HL-60 (cell line): ENCODE measurements at regions not wholly inside any gene's neighbourhood (a gene's known extent, or its start where the extent isn't known, plus 50 kb on each side); places are given as distances from the start of the nearest gene placed in this dataset.

ENCODE experiments used
- DNase-seq, 2 experiments: peaks; one replicate each; pipeline ENCODE4 v3.0.0-alpha.2; 2010 to 2020; ENCODE audit warnings: low read depth in 1 of 2, low spot score in 1 of 2
- H3K27ac ChIP-seq: fragments of 250-450 bp; sonication (Bioruptor Pico); replicated peaks from 2 replicates; pipeline ENCODE4 v1.5.1; 2020; ENCODE audit warnings: mild to moderate bottlenecking, moderate library complexity
- H3K27me3 ChIP-seq: fragments of 250-450 bp; sonication (Bioruptor Pico); 2 replicates; pipeline ENCODE4 v1.5.1; 2021; ENCODE audit warnings: mild to moderate bottlenecking, moderate library complexity; ENCODE audit not compliant: insufficient read depth, poor library complexity, severe bottlenecking
- H3K4me3 ChIP-seq: replicated peaks from 2 replicates; pipeline ENCODE4 v1.5.1; 2011; ENCODE audit warnings: mild to moderate bottlenecking, control low read depth, low read length; ENCODE audit not compliant: insufficient read depth
- CTCF ChIP-seq: IDR thresholded peaks from one replicate; pipeline ENCODE4 v1.5.1; 2011; ENCODE audit warnings: low read length, control low read depth, inconsistent platforms; ENCODE audit not compliant: insufficient read depth
- GABPA ChIP-seq: IDR thresholded peaks from 2 replicates; pipeline ENCODE4 v1.6.1; 2012; ENCODE audit warnings: low read depth
- POLR2AphosphoS5 ChIP-seq: IDR thresholded peaks from 2 replicates; pipeline ENCODE4 v1.6.1; 2012; ENCODE audit warnings: low read depth
- SPI1 ChIP-seq: IDR thresholded peaks from 2 replicates; pipeline ENCODE4 v1.6.1; 2012; ENCODE audit warnings: low read depth, mild to moderate bottlenecking, borderline replicate concordance
- TF ChIP-seq, protein P1 (sequence below): IDR thresholded peaks from 2 replicates; pipeline ENCODE4 v1.6.1; 2012; ENCODE audit warnings: low read depth; ENCODE audit not compliant: insufficient replicate concordance

DNA sequence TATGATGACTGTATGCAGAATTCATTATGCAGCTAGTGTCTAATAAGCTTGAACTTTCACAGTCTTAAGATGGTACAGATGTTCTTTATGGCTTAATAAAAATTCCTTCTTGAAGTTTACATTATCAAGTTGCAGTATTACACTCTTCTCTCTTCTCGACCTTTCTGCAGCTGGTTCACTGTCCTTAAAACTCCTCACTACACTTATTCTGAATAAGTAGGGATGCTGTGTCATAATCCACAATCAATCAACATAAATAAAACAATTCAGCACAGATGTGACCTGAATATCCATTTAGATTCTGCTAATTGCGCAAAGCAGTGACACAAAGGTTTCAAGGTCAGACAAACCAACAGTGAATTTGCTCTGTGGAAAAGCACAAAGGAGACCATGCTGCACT, 356.8 kb downstream of the SUCLG1 start:
- TF ChIP-seq SPI1 (no peak), POLR2AphosphoS5 (no peak), GABPA (no peak), CTCF (no peak)
- TF ChIP-seq, protein P1, sequence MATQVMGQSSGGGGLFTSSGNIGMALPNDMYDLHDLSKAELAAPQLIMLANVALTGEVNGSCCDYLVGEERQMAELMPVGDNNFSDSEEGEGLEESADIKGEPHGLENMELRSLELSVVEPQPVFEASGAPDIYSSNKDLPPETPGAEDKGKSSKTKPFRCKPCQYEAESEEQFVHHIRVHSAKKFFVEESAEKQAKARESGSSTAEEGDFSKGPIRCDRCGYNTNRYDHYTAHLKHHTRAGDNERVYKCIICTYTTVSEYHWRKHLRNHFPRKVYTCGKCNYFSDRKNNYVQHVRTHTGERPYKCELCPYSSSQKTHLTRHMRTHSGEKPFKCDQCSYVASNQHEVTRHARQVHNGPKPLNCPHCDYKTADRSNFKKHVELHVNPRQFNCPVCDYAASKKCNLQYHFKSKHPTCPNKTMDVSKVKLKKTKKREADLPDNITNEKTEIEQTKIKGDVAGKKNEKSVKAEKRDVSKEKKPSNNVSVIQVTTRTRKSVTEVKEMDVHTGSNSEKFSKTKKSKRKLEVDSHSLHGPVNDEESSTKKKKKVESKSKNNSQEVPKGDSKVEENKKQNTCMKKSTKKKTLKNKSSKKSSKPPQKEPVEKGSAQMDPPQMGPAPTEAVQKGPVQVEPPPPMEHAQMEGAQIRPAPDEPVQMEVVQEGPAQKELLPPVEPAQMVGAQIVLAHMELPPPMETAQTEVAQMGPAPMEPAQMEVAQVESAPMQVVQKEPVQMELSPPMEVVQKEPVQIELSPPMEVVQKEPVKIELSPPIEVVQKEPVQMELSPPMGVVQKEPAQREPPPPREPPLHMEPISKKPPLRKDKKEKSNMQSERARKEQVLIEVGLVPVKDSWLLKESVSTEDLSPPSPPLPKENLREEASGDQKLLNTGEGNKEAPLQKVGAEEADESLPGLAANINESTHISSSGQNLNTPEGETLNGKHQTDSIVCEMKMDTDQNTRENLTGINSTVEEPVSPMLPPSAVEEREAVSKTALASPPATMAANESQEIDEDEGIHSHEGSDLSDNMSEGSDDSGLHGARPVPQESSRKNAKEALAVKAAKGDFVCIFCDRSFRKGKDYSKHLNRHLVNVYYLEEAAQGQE = no peak
- DNase-seq = no peak
- Histone ChIP-seq H3K27me3 (no peaks in the 10 kb centered on the region), H3K4me3 (no peak overlapping the region), H3K27ac (no peak overlapping the region)

DNA sequence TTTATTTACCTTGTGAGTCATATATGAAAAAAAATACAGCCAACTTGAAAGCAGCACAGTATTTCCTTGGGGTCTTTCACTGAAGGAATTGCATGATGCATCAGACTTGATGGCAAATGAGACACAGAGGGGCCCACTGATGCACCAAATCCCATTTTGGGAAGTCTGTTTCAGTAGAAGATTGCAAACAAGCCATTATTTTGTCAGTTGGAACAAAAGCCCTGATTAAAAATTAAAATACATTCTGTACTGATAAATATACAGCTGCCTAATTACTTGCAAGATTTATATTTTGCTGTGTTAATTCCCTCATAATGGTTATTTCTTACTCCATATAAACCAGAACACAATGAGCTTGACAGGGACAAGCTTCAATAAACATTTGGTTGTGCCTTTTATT, 370.4 kb downstream of the SUCLG1 start:
- no peak overlapping the region for H3K4me3 ChIP-seq
- DNase-seq = no peak
- no peaks in the 10 kb centered on the region for H3K27me3 ChIP-seq
- no peak for TF ChIP-seq SPI1
- no peak for TF ChIP-seq CTCF
- no peak for TF ChIP-seq POLR2AphosphoS5
- TF ChIP-seq GABPA = no peak
- TF ChIP-seq, protein P1 = no peak
- no peak overlapping the region for H3K27ac ChIP-seq

- H3K4me3 ChIP-seq = no peak overlapping the region
- no peaks in the 10 kb centered on the region for H3K27me3 ChIP-seq
- TF ChIP-seq GABPA (no peak), SPI1 (no peak), POLR2AphosphoS5 (no peak), CTCF (no peak)
- TF ChIP-seq, protein P1 = no peak
- H3K27ac ChIP-seq = no peak overlapping the region
- no peak for DNase-seq
These were observed 373.5 kb downstream of the SUCLG1 start for GRCh38 chr2:84085562-84085961.
